Nephron progenitor cell (in vitro differentiated cells): ENCODE measurements at regions not wholly inside any gene's neighbourhood (a gene's known extent, or its start where the extent isn't known, plus 50 kb on each side); places are given as distances from the start of the nearest gene placed in this dataset.

Source experiments
- DNase-seq: peaks from one replicate; pipeline ENCODE4 v3.0.0; 2021
- H3K27ac Mint-ChIP-seq: 2 replicates; pipeline ENCODE4 v1.8.0; 2021; ENCODE audit warnings: mild to moderate bottlenecking, moderate library complexity, mixed read lengths
- H3K27me3 Mint-ChIP-seq: 2 replicates; pipeline ENCODE4 v1.8.0; 2021; ENCODE audit warnings: mild to moderate bottlenecking, low read depth, mixed read lengths; ENCODE audit not compliant: poor library complexity
- H3K36me3 Mint-ChIP-seq: 2 replicates; pipeline ENCODE4 v1.8.0; 2021; ENCODE audit warnings: low read depth, mixed read lengths
- H3K4me1 Mint-ChIP-seq: 2 replicates; pipeline ENCODE4 v1.8.0; 2021; ENCODE audit warnings: mixed read lengths
- H3K4me3 Mint-ChIP-seq: 2 replicates; pipeline ENCODE4 v1.8.0; 2021; ENCODE audit warnings: mild to moderate bottlenecking, moderate library complexity, mixed read lengths
- H3K9me3 Mint-ChIP-seq: 2 replicates; pipeline ENCODE4 v1.8.0; 2021; ENCODE audit warnings: mild to moderate bottlenecking, moderate library complexity, mixed read lengths
- TF ChIP-seq, protein P1 (sequence below): fragments of 200-600 bp; sonication (generic); IDR thresholded peaks from 2 replicates; pipeline ENCODE4 v1.5.0; 2021; ENCODE audit warnings: antibody characterized with exemption

GRCh38 chr2:145806546-145806945 is 1286.6 kb upstream of the ZEB2 start:
- no peak for DNase-seq
- H3K4me3 Mint-ChIP-seq, result no peak overlapping the region
- TF ChIP-seq, protein P1, sequence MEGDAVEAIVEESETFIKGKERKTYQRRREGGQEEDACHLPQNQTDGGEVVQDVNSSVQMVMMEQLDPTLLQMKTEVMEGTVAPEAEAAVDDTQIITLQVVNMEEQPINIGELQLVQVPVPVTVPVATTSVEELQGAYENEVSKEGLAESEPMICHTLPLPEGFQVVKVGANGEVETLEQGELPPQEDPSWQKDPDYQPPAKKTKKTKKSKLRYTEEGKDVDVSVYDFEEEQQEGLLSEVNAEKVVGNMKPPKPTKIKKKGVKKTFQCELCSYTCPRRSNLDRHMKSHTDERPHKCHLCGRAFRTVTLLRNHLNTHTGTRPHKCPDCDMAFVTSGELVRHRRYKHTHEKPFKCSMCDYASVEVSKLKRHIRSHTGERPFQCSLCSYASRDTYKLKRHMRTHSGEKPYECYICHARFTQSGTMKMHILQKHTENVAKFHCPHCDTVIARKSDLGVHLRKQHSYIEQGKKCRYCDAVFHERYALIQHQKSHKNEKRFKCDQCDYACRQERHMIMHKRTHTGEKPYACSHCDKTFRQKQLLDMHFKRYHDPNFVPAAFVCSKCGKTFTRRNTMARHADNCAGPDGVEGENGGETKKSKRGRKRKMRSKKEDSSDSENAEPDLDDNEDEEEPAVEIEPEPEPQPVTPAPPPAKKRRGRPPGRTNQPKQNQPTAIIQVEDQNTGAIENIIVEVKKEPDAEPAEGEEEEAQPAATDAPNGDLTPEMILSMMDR, result no peak
- no peak overlapping the region for H3K27ac Mint-ChIP-seq
- peaks cover 6% of the 10 kb centered on the region for H3K4me1 Mint-ChIP-seq
- H3K36me3 Mint-ChIP-seq, result no peaks in the 10 kb centered on the region
- no peaks in the 10 kb centered on the region for H3K9me3 Mint-ChIP-seq
- no peaks in the 10 kb centered on the region for H3K27me3 Mint-ChIP-seq

DNA sequence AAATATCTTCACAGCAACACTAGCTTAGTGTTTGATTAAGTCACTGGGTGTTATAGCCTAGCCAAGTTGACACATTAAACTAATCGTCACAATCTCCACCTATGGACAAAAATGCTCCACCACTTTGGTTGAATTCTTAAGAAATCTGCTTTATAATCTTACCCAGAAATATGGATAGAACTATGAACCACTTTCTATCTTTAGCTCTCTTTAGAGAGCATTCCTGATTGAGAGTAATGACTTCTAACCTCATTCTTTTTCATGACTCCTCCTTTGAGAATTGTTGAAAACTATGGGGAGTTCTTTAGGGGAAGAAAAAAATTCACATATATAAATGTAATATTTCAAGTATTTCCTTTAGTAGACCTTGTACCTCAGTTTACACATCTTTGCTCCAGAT is 1282.2 kb upstream of the ZEB2 start:
- Mint-ChIP-seq H3K9me3 (no peaks in the 10 kb centered on the region), H3K4me3 (no peak overlapping the region), H3K27me3 (peaks cover 4% of the 10 kb centered on the region), H3K36me3 (no peaks in the 10 kb centered on the region), H3K27ac (no peak overlapping the region), H3K4me1 (no peaks in the 10 kb centered on the region)
- DNase-seq, result no peak
- TF ChIP-seq, protein P1, result no peak

- TF ChIP-seq, protein P1, result no peak
- peaks cover 4% of the 10 kb centered on the region for H3K27me3 Mint-ChIP-seq
- H3K36me3 Mint-ChIP-seq, result no peaks in the 10 kb centered on the region
- no peak for DNase-seq
- no peak overlapping the region for H3K27ac Mint-ChIP-seq
- no peaks in the 10 kb centered on the region for H3K9me3 Mint-ChIP-seq
- H3K4me3 Mint-ChIP-seq, result no peak overlapping the region
- no peaks in the 10 kb centered on the region for H3K4me1 Mint-ChIP-seq
Measured at GRCh38 chr2:145801210-145801609, 1281.3 kb upstream of the ZEB2 start.

GRCh38 chr2:145800151-145801091 is 1280.5 kb upstream of the ZEB2 start:
- TF ChIP-seq, protein P1, result no peak
- H3K27ac Mint-ChIP-seq, result peak overlapping the region; percentile 12
- no peak for DNase-seq
- peaks cover 4% of the 10 kb centered on the region for H3K27me3 Mint-ChIP-seq
- H3K4me3 Mint-ChIP-seq, result no peak overlapping the region
- no peaks in the 10 kb centered on the region for H3K36me3 Mint-ChIP-seq
- H3K4me1 Mint-ChIP-seq, result no peaks in the 10 kb centered on the region
- H3K9me3 Mint-ChIP-seq, result no peaks in the 10 kb centered on the region

- Mint-ChIP-seq H3K36me3 (no peaks in the 10 kb centered on the region), H3K4me3 (no peak overlapping the region), H3K27me3 (peaks cover 4% of the 10 kb centered on the region), H3K27ac (no peak overlapping the region), H3K4me1 (no peaks in the 10 kb centered on the region), H3K9me3 (no peaks in the 10 kb centered on the region)
- no peak for DNase-seq
- TF ChIP-seq, protein P1, result no peak
Measured at GRCh38 chr2:145799595-145800108, 1279.7 kb upstream of the ZEB2 start.
